HG02642 (cell line): ENCODE measurements at regions not wholly inside any gene's neighbourhood (a gene's known extent, or its start where the extent isn't known, plus 50 kb on each side); places are given as distances from the start of the nearest gene placed in this dataset.
"Not testable (repeated sequence)": the region's sequence is repeated elsewhere in the genome, so short reads cannot be mapped to it uniquely, and the experiment has no call there.

Source experiments
- ATAC-seq: cut with Tn5 transposase; IDR thresholded peaks from one replicate; pipeline ENCODE4 v1.9.1; 2021; ENCODE audit warnings: mild to moderate bottlenecking; ENCODE audit not compliant: unreplicated experiment, poor library complexity

GRCh38 chr7:66455432-66455831 lies 173.2 kb upstream of the KCTD7 start:
- not testable (repeated sequence) for ATAC-seq

GRCh38 chr7:66456431-66456830 lies 172.2 kb upstream of the KCTD7 start:
- ATAC-seq = not testable (repeated sequence)

GRCh38 chr7:66458991-66459390 lies 169.7 kb upstream of the KCTD7 start:
- ATAC-seq = not testable (repeated sequence)

GRCh38 chr7:66459783-66460413 lies 168.8 kb upstream of the KCTD7 start:
- ATAC-seq = not testable (repeated sequence)

GRCh38 chr7:66460921-66461361 lies 167.7 kb upstream of the KCTD7 start:
- ATAC-seq = no peak

DNA sequence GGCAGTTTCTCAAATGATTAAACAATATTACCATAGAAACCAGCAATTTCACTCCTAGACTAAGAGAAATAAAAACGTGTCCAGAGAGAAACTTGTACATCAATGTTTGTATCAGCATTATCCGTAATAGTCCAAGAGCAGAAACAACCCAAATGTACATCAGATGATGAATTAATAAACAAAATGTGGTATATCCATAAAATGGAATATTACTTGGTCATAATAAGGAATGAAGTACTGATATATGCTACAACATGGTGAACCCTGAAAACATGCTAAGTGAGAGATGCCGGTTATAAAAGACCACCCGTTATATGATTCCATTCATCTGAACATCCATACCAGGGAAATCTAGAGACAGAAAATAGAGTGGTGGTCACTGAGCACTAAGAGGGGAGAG lies 167.3 kb upstream of the KCTD7 start:
- ATAC-seq = not testable (repeated sequence)

DNA sequence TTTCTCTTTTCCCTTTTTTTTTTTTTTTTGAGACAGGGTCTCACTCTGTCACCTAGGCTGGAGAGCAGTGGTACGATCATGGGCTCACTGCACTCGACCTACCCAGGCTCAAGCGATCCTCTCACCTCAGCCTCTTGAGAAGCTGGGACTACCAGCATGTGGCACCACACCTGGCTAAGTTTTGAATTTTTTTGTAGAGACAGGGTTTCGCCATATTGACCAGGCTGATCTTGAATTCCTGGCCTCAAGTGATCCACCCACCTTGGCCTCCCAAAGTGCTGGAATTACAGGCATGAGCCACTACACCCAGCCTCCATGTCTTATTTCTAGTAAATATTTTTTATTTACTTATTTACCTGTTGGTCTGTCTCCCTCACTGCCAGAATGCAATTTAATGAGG lies 165.8 kb upstream of the KCTD7 start:
- ATAC-seq = not testable (repeated sequence)

DNA sequence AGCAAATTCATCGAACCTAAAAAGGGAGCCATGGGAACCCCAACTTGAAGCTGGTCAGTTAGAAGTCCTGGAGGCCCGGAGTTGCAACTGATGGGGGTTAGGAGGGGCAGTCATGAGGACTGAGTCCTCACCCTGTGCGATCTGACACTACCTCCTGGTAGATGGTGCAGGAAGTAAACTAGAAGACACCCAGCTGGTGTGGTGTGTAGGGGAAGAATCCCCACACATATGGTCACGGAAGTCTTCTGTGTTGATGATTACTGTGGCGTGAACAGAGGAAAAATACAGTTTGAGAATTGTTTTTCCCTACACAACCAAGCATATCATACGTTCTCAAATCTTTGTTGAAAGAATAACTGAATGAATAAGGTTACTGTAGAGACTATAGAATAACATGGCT lies 164.6 kb upstream of the KCTD7 start:
- peak; percentile 64 for ATAC-seq

DNA sequence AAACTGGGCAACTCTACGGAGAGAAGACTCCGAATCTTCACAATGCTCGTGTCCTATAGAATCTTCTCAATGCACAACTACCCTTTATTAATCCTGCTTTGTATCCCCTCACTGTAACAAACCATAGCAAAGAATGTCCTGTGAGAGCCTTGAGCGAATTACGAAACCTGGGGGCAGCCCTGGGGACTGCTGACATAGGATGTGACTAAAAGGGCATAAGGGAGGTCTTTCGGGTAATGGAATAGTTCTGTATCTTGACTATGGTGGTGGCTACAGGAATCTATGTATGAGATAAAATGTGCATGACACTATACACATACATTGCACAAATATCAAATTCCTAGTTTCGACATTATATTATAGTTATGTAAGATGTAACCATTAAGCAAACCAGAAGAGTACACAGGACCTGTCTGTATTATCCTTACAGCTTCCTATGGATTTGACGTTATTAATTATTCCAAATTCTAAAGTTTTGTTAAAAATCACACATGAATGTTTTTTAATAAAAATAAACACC lies 162.5 kb upstream of the KCTD7 start:
- no peak for ATAC-seq

- no peak for ATAC-seq
These were observed 160.8 kb upstream of the KCTD7 start for GRCh38 chr7:66467887-66468286.

GRCh38 chr7:66473064-66473463 lies 155.6 kb upstream of the KCTD7 start:
- ATAC-seq = not testable (repeated sequence)

- ATAC-seq = no peak
These were observed 154.2 kb upstream of the KCTD7 start for GRCh38 chr7:66474441-66474840.

DNA sequence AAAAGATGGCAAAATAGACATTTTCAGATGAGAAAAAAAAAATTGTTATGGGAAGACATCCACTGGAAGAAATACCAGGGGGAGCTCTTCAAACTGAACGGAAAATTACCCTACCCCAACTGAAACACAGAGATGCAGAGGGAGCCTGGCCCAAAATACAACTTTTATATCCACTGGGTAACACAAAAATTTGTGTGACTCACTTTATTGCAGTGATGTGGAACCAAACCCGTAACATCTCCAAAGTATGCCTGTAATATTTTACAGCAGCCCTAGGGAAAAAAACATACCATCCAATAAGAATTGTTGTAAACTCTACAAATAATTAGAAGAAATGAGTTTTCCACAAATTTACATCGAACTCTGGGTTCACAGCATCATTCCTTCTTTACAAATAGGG lies 152.6 kb upstream of the KCTD7 start:
- ATAC-seq = not testable (repeated sequence)

GRCh38 chr7:66477822-66478397 lies 150.8 kb upstream of the KCTD7 start:
- ATAC-seq = not testable (repeated sequence)

GRCh38 chr7:66481229-66481628 lies 147.5 kb upstream of the KCTD7 start:
- not testable (repeated sequence) for ATAC-seq

- not testable (repeated sequence) for ATAC-seq
These were observed 139.6 kb upstream of the KCTD7 start for GRCh38 chr7:66489065-66489464.

DNA sequence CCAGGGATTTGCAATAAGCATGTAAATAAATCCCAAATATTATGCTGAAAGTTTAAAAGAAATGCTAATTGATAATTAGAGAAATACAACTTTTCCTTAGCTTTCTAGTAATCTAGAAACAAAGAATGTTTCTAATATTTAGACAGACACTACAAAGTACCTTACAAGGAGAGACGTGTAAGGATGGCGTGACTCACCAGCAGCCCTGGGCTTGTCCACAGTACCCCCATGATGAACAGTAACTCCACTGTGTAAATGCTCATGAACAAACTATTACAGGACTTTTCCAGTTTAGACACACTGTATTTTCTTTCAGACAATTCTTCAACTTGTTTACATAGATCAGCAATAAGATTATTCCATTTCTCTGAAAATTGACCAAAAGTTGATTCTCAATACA lies 138.9 kb upstream of the KCTD7 start:
- ATAC-seq = not testable (repeated sequence)

- ATAC-seq = not testable (repeated sequence)
These were observed 137.7 kb upstream of the KCTD7 start for GRCh38 chr7:66490979-66491378.

DNA sequence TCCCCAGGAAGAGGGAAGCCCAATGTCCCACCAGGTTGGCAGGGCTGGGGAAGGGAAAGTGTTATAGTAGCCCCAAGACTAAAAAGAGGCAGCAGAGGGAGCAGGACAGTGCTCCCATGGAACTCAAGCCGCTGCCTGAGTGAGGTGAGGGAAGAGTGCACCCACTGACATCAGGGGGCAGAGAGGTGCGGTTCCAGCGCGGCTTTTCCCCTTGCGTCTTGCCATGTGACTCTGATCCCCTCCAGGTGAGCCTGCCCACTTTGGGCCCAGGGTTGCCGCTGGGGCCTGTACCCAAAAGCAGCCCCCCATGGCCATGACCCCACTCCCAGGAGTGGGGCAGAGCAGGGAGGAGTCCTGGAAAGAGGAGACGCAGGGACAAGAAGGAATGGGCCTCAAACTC lies 136.3 kb upstream of the KCTD7 start:
- ATAC-seq = not testable (repeated sequence)

DNA sequence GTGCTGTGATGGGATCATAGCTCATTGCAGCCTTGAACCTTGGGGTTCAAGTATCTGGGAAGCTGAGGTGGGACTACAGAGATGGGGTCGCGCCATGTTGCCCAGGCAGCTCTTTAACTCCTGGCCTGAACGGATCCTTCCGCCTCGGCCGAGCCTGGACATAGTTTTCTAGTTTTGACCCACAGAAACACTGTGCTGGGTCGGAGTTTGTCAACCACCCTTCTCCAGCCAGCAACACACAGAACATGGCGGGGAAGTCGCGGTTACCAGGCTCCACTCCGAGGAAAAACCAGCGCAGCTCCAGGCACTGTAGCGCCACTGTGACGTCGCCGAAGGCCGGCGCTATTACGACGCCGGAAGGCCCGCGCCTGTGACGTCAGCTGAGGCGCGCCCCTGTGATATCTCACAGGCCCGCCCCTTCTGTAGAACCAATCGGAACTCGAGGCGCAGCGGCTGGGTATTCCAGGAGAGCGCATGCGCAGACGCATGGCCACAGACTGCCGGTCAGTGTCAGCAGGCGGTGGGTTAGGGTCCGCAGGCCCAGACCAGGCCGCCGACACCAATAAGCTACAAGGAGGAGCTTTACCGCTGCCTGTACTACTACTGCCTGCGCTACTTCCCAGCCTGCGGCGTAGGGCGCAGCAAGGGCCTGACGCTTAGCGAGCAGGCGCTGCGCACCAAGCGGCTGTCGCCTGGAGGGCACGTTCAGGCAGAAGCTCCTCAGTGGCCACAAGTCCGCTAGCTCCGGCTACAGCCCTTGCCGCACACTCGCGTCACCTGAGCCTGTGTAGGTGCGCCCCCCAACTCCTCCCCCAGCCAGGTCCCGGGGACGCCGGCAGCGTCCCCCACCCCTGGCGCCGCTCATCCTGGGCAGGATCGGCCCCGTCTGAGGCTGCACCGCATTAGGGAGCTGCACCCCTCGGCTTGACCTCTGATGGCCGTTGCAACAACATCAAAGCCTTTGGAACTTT lies 135.2 kb upstream of the KCTD7 start:
- ATAC-seq = peak; percentile 98

- ATAC-seq = no peak
These were observed 131.3 kb upstream of the KCTD7 start for GRCh38 chr7:66497346-66497745.
